ENCODE measurements at regions not wholly inside any gene's neighbourhood (a gene's known extent, or its start where the extent isn't known, plus 50 kb on each side); places are given as distances from the start of the nearest gene placed in this dataset.

DNA sequence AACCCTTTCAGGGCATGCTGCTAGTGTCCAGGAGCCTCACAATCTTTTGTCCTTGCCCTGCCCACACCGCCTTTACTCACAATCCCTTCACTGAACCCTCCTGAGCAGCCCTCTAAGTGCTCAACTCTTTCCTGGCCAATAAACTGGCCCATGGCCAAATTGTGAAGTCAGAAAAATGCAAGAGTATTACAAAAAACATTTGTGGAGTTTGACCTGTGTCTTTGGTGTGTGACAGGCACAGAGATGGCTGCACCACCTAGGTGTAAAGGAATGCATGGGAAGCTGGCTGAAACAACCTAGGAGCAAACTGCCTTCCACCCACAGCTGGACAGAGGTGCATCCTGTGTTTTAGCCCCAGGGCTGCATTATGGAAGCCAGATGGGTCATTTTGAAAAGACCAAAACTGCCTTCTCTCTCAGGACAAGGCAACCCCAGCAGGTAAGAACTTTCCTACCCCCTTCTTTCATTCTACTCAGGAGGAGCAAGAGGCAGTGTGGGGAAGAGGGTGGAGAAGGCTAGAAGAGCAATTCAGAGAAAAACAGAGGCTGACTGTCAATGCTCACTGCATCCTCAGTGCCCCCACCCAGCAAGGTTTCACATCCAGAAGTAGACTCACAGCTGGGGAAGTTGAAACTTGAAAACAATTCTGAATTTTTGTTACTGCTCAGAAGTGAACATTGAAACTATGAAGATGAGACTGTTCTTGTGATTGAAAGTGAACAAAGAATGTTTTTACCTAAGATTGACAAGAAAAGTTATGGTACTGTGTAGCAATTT, 78.6 kb downstream of the TRIM42 start:
- 0% methylated on average over 1 of the region's 1 CpG; no CpG with 5 or more reads in 1 of the 2 experiments for whole genome bisulfite sequencing, 2 experiments (ENCODE audit: insufficient coverage in 1 of 2, insufficient read length in 1 of 2)
- Histone ChIP-seq H3K27me3 (ENCODE audit: control insufficient read depth, insufficient read depth, low read length, poor library complexity, severe bottlenecking) (peaks cover 39% of the 10 kb centered on the region), H3K4me1 (ENCODE audit: control insufficient read depth, insufficient read depth, low read length) (no peaks in the 10 kb centered on the region), H3K36me3 (ENCODE audit: control insufficient read depth, insufficient read depth, low read length) (no peaks in the 10 kb centered on the region), H3K9ac (ENCODE audit: extremely low read depth, low read length, poor library complexity, severe bottlenecking) (no peak overlapping the region), H3K9me3 (ENCODE audit: control insufficient read depth, low read length) (no peaks in the 10 kb centered on the region), H3K4me3 (ENCODE audit: low read length) (no peak overlapping the region), H3K27ac (ENCODE audit: low read depth, low read length) (no peak overlapping the region)
- peaks cover 32% of the 10 kb centered on the region for H3K27me3 Mint-ChIP-seq (ENCODE audit: insufficient read depth)
- H3K4me3 Mint-ChIP-seq = no peak overlapping the region
- H3K36me3 Mint-ChIP-seq (ENCODE audit: low read depth) = no peaks in the 10 kb centered on the region
- no peaks in the 10 kb centered on the region for H3K4me1 Mint-ChIP-seq
- no peaks in the 10 kb centered on the region for H3K9me3 Mint-ChIP-seq
- DNase-seq = no peak
- H3K27ac Mint-ChIP-seq = no peak overlapping the region
- TF ChIP-seq, protein P1, sequence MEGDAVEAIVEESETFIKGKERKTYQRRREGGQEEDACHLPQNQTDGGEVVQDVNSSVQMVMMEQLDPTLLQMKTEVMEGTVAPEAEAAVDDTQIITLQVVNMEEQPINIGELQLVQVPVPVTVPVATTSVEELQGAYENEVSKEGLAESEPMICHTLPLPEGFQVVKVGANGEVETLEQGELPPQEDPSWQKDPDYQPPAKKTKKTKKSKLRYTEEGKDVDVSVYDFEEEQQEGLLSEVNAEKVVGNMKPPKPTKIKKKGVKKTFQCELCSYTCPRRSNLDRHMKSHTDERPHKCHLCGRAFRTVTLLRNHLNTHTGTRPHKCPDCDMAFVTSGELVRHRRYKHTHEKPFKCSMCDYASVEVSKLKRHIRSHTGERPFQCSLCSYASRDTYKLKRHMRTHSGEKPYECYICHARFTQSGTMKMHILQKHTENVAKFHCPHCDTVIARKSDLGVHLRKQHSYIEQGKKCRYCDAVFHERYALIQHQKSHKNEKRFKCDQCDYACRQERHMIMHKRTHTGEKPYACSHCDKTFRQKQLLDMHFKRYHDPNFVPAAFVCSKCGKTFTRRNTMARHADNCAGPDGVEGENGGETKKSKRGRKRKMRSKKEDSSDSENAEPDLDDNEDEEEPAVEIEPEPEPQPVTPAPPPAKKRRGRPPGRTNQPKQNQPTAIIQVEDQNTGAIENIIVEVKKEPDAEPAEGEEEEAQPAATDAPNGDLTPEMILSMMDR (conservative IDR thresholded peaks at IDR 0.05) = no peak

- no peaks in the 10 kb centered on the region for H3K4me1 ChIP-seq (ENCODE audit: control insufficient read depth, insufficient read depth, low read length)
- Mint-ChIP-seq H3K4me3 (no peak overlapping the region), H3K9me3 (no peaks in the 10 kb centered on the region), H3K27ac (no peak overlapping the region), H3K36me3 (ENCODE audit: low read depth) (no peaks in the 10 kb centered on the region), H3K27me3 (ENCODE audit: insufficient read depth) (peaks cover 29% of the 10 kb centered on the region), H3K4me1 (peaks cover 6% of the 10 kb centered on the region)
- WGBS, 2 experiments (ENCODE audit: insufficient coverage in 1 of 2, insufficient read length in 1 of 2) = 77 to 80% methylated on average over 6 to 7 of the region's 7 CpGs
- DNase-seq = no peak
- H3K4me3 ChIP-seq (ENCODE audit: low read length) = no peak overlapping the region
- no peak overlapping the region for H3K27ac ChIP-seq (ENCODE audit: low read depth, low read length)
- H3K36me3 ChIP-seq (ENCODE audit: control insufficient read depth, insufficient read depth, low read length) = no peaks in the 10 kb centered on the region
- H3K27me3 ChIP-seq (ENCODE audit: control insufficient read depth, insufficient read depth, low read length, poor library complexity, severe bottlenecking) = peaks cover 30% of the 10 kb centered on the region
- TF ChIP-seq, protein P1 (conservative IDR thresholded peaks at IDR 0.05) = no peak
- H3K9me3 ChIP-seq (ENCODE audit: control insufficient read depth, low read length) = no peaks in the 10 kb centered on the region
- no peak overlapping the region for H3K9ac ChIP-seq (ENCODE audit: extremely low read depth, low read length, poor library complexity, severe bottlenecking)
These were observed 81.1 kb downstream of the TRIM42 start for GRCh38 chr3:140758791-140759444.

DNA sequence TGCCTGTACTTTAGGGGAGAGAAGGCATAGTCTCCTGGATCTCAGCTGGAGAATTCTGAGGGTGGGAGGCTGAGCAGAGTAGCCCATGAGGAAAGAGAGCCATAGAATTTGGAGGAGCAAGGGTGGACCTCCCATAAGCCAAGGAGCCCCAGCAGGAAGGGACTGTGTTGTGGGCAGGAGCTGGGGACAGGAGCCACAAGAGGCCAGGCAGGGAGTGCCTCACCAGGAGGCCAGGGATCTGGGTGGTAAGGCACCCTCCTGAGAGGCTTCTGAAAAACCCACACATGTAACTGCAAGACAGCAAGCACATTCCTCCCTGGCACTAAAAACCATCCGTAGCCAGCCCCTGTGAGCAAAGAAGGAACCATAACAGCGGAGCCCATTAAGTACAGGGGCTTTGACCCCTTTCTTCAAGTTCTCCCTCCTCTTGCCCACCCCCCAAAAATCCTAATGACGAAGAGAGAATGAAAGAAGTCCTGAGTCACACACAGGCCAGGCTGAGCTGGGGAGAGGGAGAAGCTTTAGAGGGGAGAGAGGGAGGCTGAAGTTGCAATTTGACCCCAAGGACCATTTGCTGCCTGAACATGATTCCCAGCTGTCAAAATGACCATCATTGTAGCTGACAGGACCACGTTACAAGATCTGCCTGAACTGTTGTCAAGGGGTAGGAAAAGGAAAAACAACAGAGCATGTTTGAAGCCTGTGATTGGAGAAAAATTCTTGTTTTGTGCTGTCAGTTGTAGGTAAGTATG, 82.6 kb downstream of the TRIM42 start:
- Mint-ChIP-seq H3K27ac (no peak overlapping the region), H3K4me1 (peaks cover 8% of the 10 kb centered on the region), H3K9me3 (no peaks in the 10 kb centered on the region), H3K4me3 (no peak overlapping the region), H3K36me3 (ENCODE audit: low read depth) (no peaks in the 10 kb centered on the region), H3K27me3 (ENCODE audit: insufficient read depth) (peaks cover 24% of the 10 kb centered on the region)
- 60 to 83% methylated on average over 1 to 4 of the region's 4 CpGs for WGBS, 2 experiments (ENCODE audit: insufficient coverage in 1 of 2, insufficient read length in 1 of 2)
- no peak for DNase-seq
- peaks cover 25% of the 10 kb centered on the region for H3K27me3 ChIP-seq (ENCODE audit: control insufficient read depth, insufficient read depth, low read length, poor library complexity, severe bottlenecking)
- H3K27ac ChIP-seq (ENCODE audit: low read depth, low read length) = no peak overlapping the region
- no peak overlapping the region for H3K9ac ChIP-seq (ENCODE audit: extremely low read depth, low read length, poor library complexity, severe bottlenecking)
- TF ChIP-seq, protein P1 (conservative IDR thresholded peaks at IDR 0.05) = no peak
- no peak overlapping the region for H3K4me3 ChIP-seq (ENCODE audit: low read length)
- H3K9me3 ChIP-seq (ENCODE audit: control insufficient read depth, low read length) = no peaks in the 10 kb centered on the region
- no peaks in the 10 kb centered on the region for H3K36me3 ChIP-seq (ENCODE audit: control insufficient read depth, insufficient read depth, low read length)
- no peaks in the 10 kb centered on the region for H3K4me1 ChIP-seq (ENCODE audit: control insufficient read depth, insufficient read depth, low read length)

Measured in endodermal cell (in vitro differentiated cells).